ENCODE measurements at regions not wholly inside any gene's neighbourhood (a gene's known extent, or its start where the extent isn't known, plus 50 kb on each side); places are given as distances from the start of the nearest gene placed in this dataset.

DNA sequence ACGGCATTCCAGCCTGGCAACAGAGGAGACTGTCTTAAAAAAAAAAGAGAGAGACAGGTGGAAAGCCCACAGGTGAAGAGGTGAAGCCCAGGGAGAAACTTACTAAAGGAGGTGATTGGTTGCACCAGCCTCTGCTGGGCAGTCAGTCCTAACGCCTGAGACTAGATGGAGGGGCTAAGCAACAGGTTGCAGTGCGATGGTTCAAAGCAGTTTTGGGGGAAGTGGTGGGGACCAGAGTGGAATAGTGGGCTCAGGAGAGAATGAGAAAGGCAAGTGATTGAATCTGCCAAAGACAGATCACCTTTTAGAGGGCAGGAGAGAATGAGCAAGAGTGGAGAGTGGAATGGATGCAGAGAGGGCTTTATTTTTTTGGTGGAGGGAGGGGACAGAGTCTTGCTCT lies 100.0 kb upstream of the KCTD7 start:
- TF ChIP-seq, protein P1, sequence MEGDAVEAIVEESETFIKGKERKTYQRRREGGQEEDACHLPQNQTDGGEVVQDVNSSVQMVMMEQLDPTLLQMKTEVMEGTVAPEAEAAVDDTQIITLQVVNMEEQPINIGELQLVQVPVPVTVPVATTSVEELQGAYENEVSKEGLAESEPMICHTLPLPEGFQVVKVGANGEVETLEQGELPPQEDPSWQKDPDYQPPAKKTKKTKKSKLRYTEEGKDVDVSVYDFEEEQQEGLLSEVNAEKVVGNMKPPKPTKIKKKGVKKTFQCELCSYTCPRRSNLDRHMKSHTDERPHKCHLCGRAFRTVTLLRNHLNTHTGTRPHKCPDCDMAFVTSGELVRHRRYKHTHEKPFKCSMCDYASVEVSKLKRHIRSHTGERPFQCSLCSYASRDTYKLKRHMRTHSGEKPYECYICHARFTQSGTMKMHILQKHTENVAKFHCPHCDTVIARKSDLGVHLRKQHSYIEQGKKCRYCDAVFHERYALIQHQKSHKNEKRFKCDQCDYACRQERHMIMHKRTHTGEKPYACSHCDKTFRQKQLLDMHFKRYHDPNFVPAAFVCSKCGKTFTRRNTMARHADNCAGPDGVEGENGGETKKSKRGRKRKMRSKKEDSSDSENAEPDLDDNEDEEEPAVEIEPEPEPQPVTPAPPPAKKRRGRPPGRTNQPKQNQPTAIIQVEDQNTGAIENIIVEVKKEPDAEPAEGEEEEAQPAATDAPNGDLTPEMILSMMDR (conservative IDR thresholded peaks at IDR 0.05; ENCODE audit: low read depth, low read length): no peak
- no peak overlapping the region for H3K4me3 ChIP-seq (ENCODE audit: low read length)
- DNase-seq (ENCODE audit: low read depth): no peak

- DNase-seq (ENCODE audit: low read depth): no peak
- TF ChIP-seq, protein P1 (conservative IDR thresholded peaks at IDR 0.05; ENCODE audit: low read depth, low read length): no peak
- H3K4me3 ChIP-seq (ENCODE audit: low read length): no peak overlapping the region
Measured at GRCh38 chr7:66529883-66530610, 98.6 kb upstream of the KCTD7 start.

- TF ChIP-seq, protein P1 (conservative IDR thresholded peaks at IDR 0.05; ENCODE audit: low read depth, low read length): no peak
- no peak overlapping the region for H3K4me3 ChIP-seq (ENCODE audit: low read length)
- no peak for DNase-seq (ENCODE audit: low read depth)
Measured at GRCh38 chr7:66535414-66536329, 93.0 kb upstream of the KCTD7 start.

- TF ChIP-seq, protein P1 (conservative IDR thresholded peaks at IDR 0.05; ENCODE audit: low read depth, low read length): no peak
- no peak for DNase-seq (ENCODE audit: low read depth)
- no peak overlapping the region for H3K4me3 ChIP-seq (ENCODE audit: low read length)
Measured at GRCh38 chr7:66537380-66537779, 91.3 kb upstream of the KCTD7 start.

- TF ChIP-seq, protein P1 (conservative IDR thresholded peaks at IDR 0.05; ENCODE audit: low read depth, low read length): no peak
- DNase-seq (ENCODE audit: low read depth): no peak
- H3K4me3 ChIP-seq (ENCODE audit: low read length): no peak overlapping the region
Measured at GRCh38 chr7:66537876-66538275, 90.8 kb upstream of the KCTD7 start.

DNA sequence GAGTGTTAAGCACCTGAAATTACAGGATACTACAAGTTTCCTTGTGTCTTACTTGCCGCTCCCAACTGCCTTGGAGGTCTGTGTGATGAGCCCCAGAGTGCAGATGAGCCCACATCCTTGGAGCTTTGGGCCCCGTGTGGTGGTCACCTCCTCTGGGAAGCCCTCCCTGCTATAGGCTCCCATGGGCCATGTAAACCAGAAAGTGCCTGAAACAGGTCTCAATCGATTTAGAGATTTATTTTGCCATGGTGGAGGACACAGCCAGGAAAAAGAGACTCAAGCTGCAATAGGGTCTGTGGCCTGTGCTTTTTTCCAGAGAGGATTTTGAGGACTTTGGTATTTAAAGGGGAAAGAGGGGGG lies 89.4 kb upstream of the KCTD7 start:
- DNase-seq (ENCODE audit: low read depth): no peak
- H3K4me3 ChIP-seq (ENCODE audit: low read length): no peak overlapping the region
- TF ChIP-seq, protein P1 (conservative IDR thresholded peaks at IDR 0.05; ENCODE audit: low read depth, low read length): no peak

All from retinal pigment epithelial cell (primary cell).